ENCODE measurements at regions not wholly inside any gene's neighbourhood (a gene's known extent, or its start where the extent isn't known, plus 50 kb on each side); places are given as distances from the start of the nearest gene placed in this dataset.

DNA sequence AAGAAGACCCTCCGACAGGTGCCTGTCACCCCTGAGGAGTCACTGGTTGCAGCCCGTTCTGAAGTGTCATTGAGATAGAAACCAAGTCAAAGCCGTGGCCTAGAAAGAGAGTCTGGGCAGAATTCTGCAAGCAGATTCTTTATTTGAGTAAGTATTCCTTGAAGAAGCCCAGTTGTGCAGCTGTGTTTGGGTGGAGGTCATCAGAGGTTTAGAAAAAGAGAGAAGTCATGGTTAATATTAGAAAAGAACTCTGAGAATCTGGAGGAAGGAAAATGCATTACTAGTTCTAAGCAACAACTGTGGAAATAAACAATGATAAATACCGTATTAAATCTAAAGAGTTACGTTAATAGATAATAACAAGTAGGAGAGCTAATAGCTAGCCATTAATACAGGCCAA lies 118.8 kb upstream of the KIRREL3 start:
- no peaks in the 10 kb centered on the region for H3K36me3 ChIP-seq
- WGBS, 2 donors = 49 to 83% methylated on average over 3 to 4 of the region's 5 CpGs
- no peaks in the 10 kb centered on the region for H3K27me3 ChIP-seq
- intact Hi-C loops (cut with DNase I) = no loop called here
- no peak for DNase-seq
- no peak for TF ChIP-seq CTCF (IDR thresholded peaks at IDR 0.05)
- H3K9me3 ChIP-seq = no peaks in the 10 kb centered on the region
- H3K27ac ChIP-seq = no peak overlapping the region
- no peaks in the 10 kb centered on the region for H3K4me1 ChIP-seq
- no peak overlapping the region for H3K4me3 ChIP-seq

DNA sequence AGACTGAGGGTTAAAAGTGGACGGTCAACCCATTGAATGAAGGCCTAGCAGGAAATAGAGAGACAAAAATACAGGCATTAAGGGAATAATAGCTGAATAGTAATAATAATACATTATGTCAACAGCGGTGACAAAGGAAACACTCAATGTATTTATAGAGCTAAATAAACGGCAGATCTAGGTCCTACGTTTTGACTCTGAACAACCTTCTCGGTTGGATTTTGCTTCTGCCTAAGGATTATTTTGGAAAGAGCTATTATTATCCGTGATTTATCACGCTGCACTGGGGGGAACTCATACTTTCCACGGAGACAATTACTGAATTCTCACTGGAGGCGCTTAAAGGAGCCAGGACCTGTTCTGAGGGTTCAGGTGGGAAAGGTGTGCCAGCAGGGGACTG lies 118.2 kb upstream of the KIRREL3 start:
- no peak overlapping the region for H3K27ac ChIP-seq
- TF ChIP-seq CTCF (IDR thresholded peaks at IDR 0.05) (no peak), POLR2A (IDR thresholded peaks at IDR 0.05) (no peak)
- H3K9me3 ChIP-seq = no peaks in the 10 kb centered on the region
- no peaks in the 10 kb centered on the region for H3K36me3 ChIP-seq
- no peak overlapping the region for H3K4me3 ChIP-seq
- intact Hi-C loops (cut with DNase I) = no loop called here
- WGBS, 2 donors = 58 to 75% methylated on average over 9 of the region's 9 CpGs
- H3K4me1 ChIP-seq = no peaks in the 10 kb centered on the region
- H3K27me3 ChIP-seq = no peaks in the 10 kb centered on the region
- no peak for DNase-seq

DNA sequence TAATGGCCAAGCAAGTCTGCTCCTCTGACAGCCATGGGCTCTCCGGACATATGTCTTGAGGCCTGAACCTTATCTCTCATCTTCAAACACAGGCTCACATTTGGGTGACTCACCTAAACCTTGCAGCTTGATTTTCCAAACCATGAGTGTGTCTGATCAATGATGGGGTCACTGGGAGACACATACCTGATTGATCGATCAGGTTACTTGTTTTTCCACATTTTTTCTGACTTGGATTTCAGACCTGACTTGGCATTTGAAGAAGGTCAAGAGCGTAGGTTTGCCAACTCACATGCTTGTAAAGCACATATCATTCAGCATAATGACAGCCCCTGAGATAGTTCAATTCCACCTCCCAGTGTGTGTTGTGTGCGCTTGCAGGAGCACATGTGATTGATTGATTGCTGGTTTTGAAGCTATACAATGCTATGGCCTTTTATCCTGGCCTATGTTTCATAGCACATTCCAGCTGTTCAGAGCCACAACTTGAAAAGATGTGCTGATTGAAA lies 116.7 kb upstream of the KIRREL3 start:
- no peak for DNase-seq
- Histone ChIP-seq H3K4me1 (no peaks in the 10 kb centered on the region), H3K4me3 (no peak overlapping the region), H3K36me3 (no peaks in the 10 kb centered on the region), H3K27ac (no peak overlapping the region), H3K27me3 (no peaks in the 10 kb centered on the region), H3K9me3 (no peaks in the 10 kb centered on the region)
- TF ChIP-seq POLR2A (IDR thresholded peaks at IDR 0.05) = no peak
- TF ChIP-seq CTCF (IDR thresholded peaks at IDR 0.05) = no peak
- 85 to 93% methylated on average over 4 of the region's 4 CpGs for WGBS, 2 donors
- intact Hi-C loops (cut with DNase I) = no loop called here

DNA sequence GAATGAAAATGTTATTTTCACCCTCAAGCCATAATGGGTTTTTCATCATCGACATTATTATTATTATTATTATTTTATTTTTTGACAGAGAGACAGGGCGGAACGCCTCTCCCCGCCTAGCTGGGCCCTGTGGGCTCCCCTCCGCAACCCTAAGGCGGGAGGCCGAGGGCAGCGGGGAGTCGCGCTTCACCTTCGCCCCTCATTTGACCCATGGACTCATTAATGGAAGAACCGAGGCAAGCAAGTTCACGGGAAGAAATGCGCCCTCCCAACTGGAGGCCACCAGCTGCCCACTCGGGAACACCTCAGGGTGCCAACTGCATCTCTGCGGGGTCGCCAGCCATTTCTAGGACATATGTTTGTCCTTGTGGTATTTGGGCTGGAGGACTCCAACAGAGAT lies 115.3 kb upstream of the KIRREL3 start:
- no peaks in the 10 kb centered on the region for H3K4me1 ChIP-seq
- DNase-seq = no peak
- 94% methylated on average over 8 to 13 of the region's 17 CpGs for WGBS, 2 donors
- H3K4me3 ChIP-seq = no peak overlapping the region
- H3K9me3 ChIP-seq = no peaks in the 10 kb centered on the region
- no peak overlapping the region for H3K27ac ChIP-seq
- intact Hi-C loops (cut with DNase I) = no loop called here
- no peaks in the 10 kb centered on the region for H3K36me3 ChIP-seq
- no peaks in the 10 kb centered on the region for H3K27me3 ChIP-seq
- no peak for TF ChIP-seq POLR2A (IDR thresholded peaks at IDR 0.05)
- TF ChIP-seq CTCF (IDR thresholded peaks at IDR 0.05) = no peak

DNA sequence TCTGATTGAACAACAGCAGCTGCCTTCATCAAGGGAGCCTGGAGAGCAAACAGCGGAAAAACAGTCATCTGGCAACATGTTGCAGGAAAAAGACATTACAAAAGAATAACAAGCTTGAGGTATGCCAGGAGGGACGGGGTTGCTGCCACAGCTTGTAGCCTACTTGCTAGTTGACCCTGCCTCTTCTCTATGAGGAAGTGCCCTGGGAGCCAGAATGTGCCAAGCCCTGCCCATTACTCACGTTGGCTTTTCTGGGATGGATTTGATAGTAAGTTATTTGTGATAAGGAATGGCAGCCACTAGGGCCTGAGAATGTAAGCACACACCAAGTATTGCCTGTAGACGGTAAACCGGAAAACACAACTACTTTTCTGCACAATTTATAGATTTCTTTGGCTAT lies 113.5 kb upstream of the KIRREL3 start:
- H3K9me3 ChIP-seq = no peaks in the 10 kb centered on the region
- H3K36me3 ChIP-seq = no peaks in the 10 kb centered on the region
- intact Hi-C loops (cut with DNase I) = no loop called here
- no peak overlapping the region for H3K27ac ChIP-seq
- H3K27me3 ChIP-seq = no peaks in the 10 kb centered on the region
- no peaks in the 10 kb centered on the region for H3K4me1 ChIP-seq
- H3K4me3 ChIP-seq = no peak overlapping the region
- WGBS, 2 donors = 39 to 42% methylated on average over 5 of the region's 5 CpGs
- no peak for DNase-seq
- no peak for TF ChIP-seq POLR2A (IDR thresholded peaks at IDR 0.05)
- TF ChIP-seq CTCF (IDR thresholded peaks at IDR 0.05) = no peak
